SK-N-SH treated with all-trans-retinoic acid at 6 μM for 48 hours (cell line): ENCODE measurements at regions not wholly inside any gene's neighbourhood (a gene's known extent, or its start where the extent isn't known, plus 50 kb on each side); places are given as distances from the start of the nearest gene placed in this dataset.

ENCODE experiments used
- CREB5 ChIP-seq: fragments of 250-450 bp; sonication (Bioruptor Pico); IDR thresholded peaks from 2 replicates; pipeline ENCODE4 v1.5.1; 2020; ENCODE audit warnings: low read depth, mild to moderate bottlenecking, moderate library complexity
- CSDC2 ChIP-seq: fragments of 250-450 bp; sonication (Bioruptor Pico); IDR thresholded peaks from 2 replicates; pipeline ENCODE4 v1.5.0; 2020; ENCODE audit warnings: mild to moderate bottlenecking, moderate library complexity
- ESRRG ChIP-seq: fragments of 250-450 bp; sonication (Bioruptor Pico); IDR thresholded peaks from 2 replicates; pipeline ENCODE4 v1.6.1; 2021; ENCODE audit warnings: mild to moderate bottlenecking
- ISL1 ChIP-seq: fragments of 250-450 bp; sonication (Bioruptor Pico); IDR thresholded peaks from 2 replicates; pipeline ENCODE4 v2.1.2; 2022; ENCODE audit warnings: mild to moderate bottlenecking, moderate library complexity
- OSR1 ChIP-seq: fragments of 250-450 bp; sonication (Bioruptor Pico); IDR thresholded peaks from 2 replicates; pipeline ENCODE4 v1.8.0; 2022; ENCODE audit warnings: moderate library complexity, mild to moderate bottlenecking, inconsistent platforms
- PPARA ChIP-seq: fragments of 250-450 bp; sonication (Bioruptor Pico); IDR thresholded peaks from 2 replicates; pipeline ENCODE4 v1.5.0; 2020; ENCODE audit warnings: mild to moderate bottlenecking, borderline replicate concordance
- RARB ChIP-seq: fragments of 250-450 bp; sonication (Bioruptor Pico); IDR thresholded peaks from 2 replicates; pipeline ENCODE4 v1.8.0; 2021; ENCODE audit warnings: mild to moderate bottlenecking, moderate library complexity
- SNAI2 ChIP-seq: fragments of 250-450 bp; sonication (Bioruptor Pico); IDR thresholded peaks from 2 replicates; pipeline ENCODE4 v1.5.0; 2020; ENCODE audit warnings: mild to moderate bottlenecking, moderate library complexity
- TCF4 ChIP-seq: fragments of 250-450 bp; sonication (Bioruptor Pico); IDR thresholded peaks from 2 replicates; pipeline ENCODE4 v1.8.0; 2021; ENCODE audit warnings: mild to moderate bottlenecking, moderate library complexity, borderline replicate concordance
- ZFP3 ChIP-seq: fragments of 250-450 bp; sonication (Bioruptor Pico); IDR thresholded peaks from 2 replicates; pipeline ENCODE4 v1.5.0; 2020; ENCODE audit warnings: mild to moderate bottlenecking, moderate library complexity
- ZFP30 ChIP-seq: fragments of 450-650 bp; formaldehyde crosslinking; IDR thresholded peaks from 2 replicates; pipeline ENCODE4 v1.5.0; 2022; ENCODE audit warnings: mild to moderate bottlenecking, moderate library complexity

- TF ChIP-seq CSDC2 (CRISPR knock-in tag) (no peak), ISL1 (CRISPR knock-in tag) (no peak), RARB (CRISPR knock-in tag) (no peak), ZFP30 (CRISPR knock-in tag) (no peak), OSR1 (CRISPR knock-in tag) (no peak), CREB5 (CRISPR knock-in tag) (no peak), SNAI2 (CRISPR knock-in tag) (no peak), TCF4 (CRISPR knock-in tag) (no peak), ZFP3 (CRISPR knock-in tag) (no peak), PPARA (CRISPR knock-in tag) (no peak), ESRRG (CRISPR knock-in tag) (no peak)
These were observed 425.2 kb downstream of the PCNX1 start for GRCh38 chr14:71332476-71332875.
